Stromal cell of bone marrow (primary cell): ENCODE measurements at regions not wholly inside any gene's neighbourhood (a gene's known extent, or its start where the extent isn't known, plus 50 kb on each side); places are given as distances from the start of the nearest gene placed in this dataset.

ENCODE experiments used
- DNase-seq: peaks from one replicate; pipeline ENCODE4 v3.0.0-alpha.2; 2012; ENCODE audit warnings: low read depth

- DNase-seq = no peak
Observed at GRCh38 chr7:56291-56913, 136.0 kb upstream of the FAM20C start.

GRCh38 chr7:57071-57470, 135.3 kb upstream of the FAM20C start:
- DNase-seq = no peak

GRCh38 chr7:57482-58255, 134.7 kb upstream of the FAM20C start:
- no peak for DNase-seq

GRCh38 chr7:58316-58715, 134.1 kb upstream of the FAM20C start:
- DNase-seq = no peak

GRCh38 chr7:59079-60016, 133.0 kb upstream of the FAM20C start:
- DNase-seq = no peak

GRCh38 chr7:60017-60675, 132.2 kb upstream of the FAM20C start:
- no peak for DNase-seq

- no peak for DNase-seq
Observed at GRCh38 chr7:60706-61105, 131.7 kb upstream of the FAM20C start.

GRCh38 chr7:61111-61510, 131.3 kb upstream of the FAM20C start:
- no peak for DNase-seq

- no peak for DNase-seq
Observed at GRCh38 chr7:61576-62360, 130.6 kb upstream of the FAM20C start.

- no peak for DNase-seq
Observed at GRCh38 chr7:62361-63116, 129.8 kb upstream of the FAM20C start.

- DNase-seq = no peak
Observed at GRCh38 chr7:63117-63480, 129.3 kb upstream of the FAM20C start.

- no peak for DNase-seq
Observed at GRCh38 chr7:63521-64021, 128.8 kb upstream of the FAM20C start.

- peak; percentile 60 for DNase-seq
Observed at GRCh38 chr7:64098-64915, 128.1 kb upstream of the FAM20C start.

- no peak for DNase-seq
Observed at GRCh38 chr7:64916-65341, 127.4 kb upstream of the FAM20C start.

GRCh38 chr7:65554-65953, 126.8 kb upstream of the FAM20C start:
- DNase-seq = no peak

- DNase-seq = no peak
Observed at GRCh38 chr7:66296-66695, 126.1 kb upstream of the FAM20C start.

- no peak for DNase-seq
Observed at GRCh38 chr7:66741-67140, 125.6 kb upstream of the FAM20C start.

- no peak for DNase-seq
Observed at GRCh38 chr7:67661-68395, 124.5 kb upstream of the FAM20C start.

GRCh38 chr7:68629-69028, 123.7 kb upstream of the FAM20C start:
- peak; percentile 28 for DNase-seq
